HG02588 (cell line): ENCODE measurements at regions not wholly inside any gene's neighbourhood (a gene's known extent, or its start where the extent isn't known, plus 50 kb on each side); places are given as distances from the start of the nearest gene placed in this dataset.

Source experiments
- ATAC-seq: cut with Tn5 transposase; IDR thresholded peaks from one replicate; pipeline ENCODE4 v1.9.1; 2021; ENCODE audit warnings: mild to moderate bottlenecking, moderate library complexity; ENCODE audit not compliant: unreplicated experiment

DNA sequence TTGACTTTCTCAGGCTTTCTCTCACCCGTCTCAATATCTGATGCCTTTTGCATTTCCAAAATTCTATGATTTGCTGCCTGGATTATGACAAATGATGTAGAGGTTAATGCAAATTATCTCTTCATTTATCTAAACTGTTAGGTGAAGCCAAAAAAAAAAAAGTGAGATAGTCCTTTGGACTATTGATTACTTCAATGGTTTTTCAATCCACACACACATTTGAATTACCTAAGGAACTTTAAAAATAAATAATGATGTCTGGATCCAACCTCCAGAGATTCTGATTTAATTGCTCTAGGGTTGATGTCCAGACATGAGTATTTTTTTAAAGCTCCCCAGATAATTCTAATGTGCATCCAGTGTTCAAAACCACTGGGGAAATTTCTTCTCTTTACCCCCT lies 379.4 kb downstream of the SPATA31D1 start:
- no peak for ATAC-seq

DNA sequence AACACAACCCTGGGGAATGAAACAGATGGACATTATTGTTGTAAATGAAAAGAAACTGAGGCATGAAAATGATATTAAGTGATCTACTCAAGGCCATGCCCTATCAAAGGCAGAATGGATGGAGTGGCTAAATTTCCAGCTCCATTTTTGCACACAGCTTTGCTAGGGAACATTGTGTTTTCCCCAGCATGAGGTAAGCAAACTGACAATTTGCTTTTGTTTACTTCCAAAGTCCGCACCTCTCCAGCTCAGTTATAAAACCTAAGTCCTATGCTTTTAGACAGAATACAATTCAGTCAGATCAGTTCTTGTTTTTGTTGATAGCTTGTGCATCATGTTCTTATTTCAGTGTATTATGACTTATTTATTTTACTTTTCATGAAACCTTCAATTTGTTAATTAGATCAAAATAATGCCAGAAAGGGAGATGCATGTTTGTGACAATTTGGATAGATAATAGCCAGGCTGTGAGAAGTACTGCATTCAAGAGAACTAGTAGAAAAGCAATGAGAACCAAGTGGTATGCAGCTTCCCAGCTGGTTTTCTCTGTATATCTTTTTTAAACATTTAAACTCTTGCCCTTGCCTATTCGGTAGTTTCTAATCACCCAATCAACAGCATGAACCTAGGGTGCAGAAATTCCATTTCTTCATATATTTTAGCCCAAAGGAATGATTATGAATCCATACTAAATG lies 380.8 kb downstream of the SPATA31D1 start:
- ATAC-seq: no peak

DNA sequence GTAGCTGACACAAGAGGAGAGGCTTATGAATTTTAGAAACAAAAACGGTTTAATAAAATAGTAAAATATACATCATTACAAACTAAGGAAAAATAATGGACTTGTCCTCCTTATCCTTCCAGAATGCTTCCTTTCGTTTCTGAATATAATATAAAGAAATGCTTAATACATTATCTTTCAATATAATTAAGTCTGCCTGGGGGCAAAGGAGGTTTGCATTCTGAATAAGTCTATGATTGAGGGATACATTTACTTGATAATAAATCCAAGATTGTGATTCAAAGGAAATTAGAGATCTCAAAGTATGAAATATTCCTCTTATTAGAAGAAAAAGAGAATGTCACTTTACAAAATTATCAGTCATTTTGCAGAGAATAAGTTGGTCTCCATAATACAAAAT lies 386.5 kb downstream of the SPATA31D1 start:
- no peak for ATAC-seq

GRCh38 chr9:82376677-82377232 lies 388.2 kb downstream of the SPATA31D1 start:
- ATAC-seq: no peak

- no peak for ATAC-seq
Observed at GRCh38 chr9:82382887-82383616, 394.5 kb downstream of the SPATA31D1 start.

GRCh38 chr9:82385633-82386032 lies 397.1 kb downstream of the SPATA31D1 start:
- ATAC-seq: no peak

DNA sequence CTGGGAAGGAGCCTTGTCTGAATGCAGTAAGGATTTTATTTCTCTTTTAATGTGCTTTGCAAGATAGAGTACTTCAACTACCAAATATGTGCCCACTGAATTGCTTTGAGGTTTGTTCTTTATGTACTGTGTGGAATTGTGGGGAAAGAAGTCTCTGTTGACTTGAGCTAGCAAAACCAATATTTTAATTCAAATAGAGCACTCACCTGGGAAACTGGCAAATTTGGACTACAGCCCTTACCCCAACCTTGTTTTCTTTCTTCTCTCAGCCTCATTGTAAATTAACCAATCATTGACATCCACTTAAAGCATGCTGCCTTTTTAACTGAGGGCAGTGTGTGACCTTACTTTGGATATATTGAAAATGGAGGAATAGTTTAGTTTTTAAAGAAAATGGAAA lies 409.0 kb downstream of the SPATA31D1 start:
- ATAC-seq: no peak

- ATAC-seq: no peak
Observed at GRCh38 chr9:82404196-82404870, 415.8 kb downstream of the SPATA31D1 start.

- ATAC-seq: no peak
Observed at GRCh38 chr9:82404881-82405280, 416.3 kb downstream of the SPATA31D1 start.

DNA sequence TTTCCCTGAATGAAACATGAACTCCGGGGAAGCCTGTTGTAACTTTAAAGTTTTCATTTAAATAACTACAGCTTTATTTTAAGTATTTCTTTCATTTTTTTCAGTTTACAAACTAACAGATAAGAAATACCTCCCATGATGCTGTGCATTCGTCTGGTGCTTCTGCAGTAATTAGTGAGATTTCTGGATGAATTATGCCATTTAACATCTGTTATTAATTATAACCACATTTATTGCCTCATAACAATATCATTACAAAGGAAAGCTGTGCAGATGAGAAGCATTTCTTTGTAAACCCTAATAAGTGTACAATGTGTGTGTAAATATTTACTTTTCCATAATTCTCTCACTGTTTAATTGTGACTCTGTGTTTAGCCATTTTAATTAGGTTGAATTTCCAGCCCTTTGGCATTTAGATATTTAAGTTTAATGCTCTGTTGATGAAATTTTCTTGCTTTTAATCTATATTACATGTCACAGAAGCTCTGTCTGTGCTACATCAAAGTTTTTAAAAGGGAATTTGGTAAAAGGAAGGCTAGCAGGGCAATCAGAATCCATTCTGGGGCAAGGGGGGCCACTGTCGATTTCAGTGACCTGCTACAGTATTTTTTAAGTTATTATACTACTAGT lies 418.0 kb downstream of the SPATA31D1 start:
- no peak for ATAC-seq

- ATAC-seq: peak; percentile 94
Observed at GRCh38 chr9:82410306-82410705, 421.7 kb downstream of the SPATA31D1 start.

DNA sequence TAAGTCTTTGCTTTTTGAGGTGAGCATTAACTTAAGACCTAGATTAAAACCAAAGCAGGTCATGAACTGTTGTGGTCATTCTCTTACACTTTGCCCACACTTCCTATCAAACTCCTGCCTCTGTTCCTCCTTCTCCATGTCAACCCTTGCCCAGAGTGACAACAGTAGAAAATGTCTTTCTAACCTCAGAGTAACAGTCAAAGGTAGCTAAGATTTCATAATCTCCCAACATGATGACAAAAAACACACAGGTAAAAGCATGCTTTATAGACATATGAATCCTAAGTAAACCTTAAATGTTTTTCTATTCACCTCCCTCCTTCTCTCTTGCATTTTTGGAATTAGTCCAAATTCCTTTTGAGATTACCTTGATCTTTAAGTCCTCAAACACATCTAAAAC lies 422.3 kb downstream of the SPATA31D1 start:
- ATAC-seq: peak; percentile 28

DNA sequence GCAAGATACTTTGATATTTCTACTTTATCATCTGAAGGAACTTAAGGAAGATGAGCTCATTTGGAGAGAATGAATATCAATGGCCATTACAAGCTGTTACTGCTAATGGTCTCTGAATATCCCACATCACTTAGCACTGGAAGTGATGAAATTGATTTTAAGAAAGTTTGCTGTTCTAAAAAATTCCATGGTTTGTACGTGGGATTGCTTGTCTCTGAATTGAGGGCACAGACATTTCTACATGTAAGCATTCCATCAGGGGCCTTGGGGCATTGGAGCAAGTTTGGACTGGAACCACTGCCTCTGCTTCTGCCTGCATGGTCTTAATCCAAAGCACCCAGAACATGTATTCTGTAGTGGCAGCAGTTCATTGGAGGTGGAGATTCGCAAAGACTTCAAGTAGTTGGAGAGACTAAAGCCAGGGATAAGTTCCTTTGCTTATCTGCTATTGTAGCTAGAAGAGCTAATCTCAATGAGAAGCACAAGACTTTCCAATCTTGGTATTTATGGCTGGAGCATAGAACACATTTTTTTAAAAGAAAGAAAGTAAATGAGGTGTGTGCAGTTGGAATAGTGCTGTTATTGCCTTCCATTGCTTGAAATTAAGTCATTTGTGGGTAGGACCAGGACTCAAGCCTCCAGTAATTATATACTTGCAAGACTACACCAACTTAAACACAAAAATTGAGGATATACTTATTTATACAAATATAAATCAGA lies 424.2 kb downstream of the SPATA31D1 start:
- ATAC-seq: no peak

- ATAC-seq: no peak
Observed at GRCh38 chr9:82417501-82417900, 428.9 kb downstream of the SPATA31D1 start.

GRCh38 chr9:82418334-82418733 lies 429.8 kb downstream of the SPATA31D1 start:
- ATAC-seq: no peak

GRCh38 chr9:82419696-82420486 lies 431.3 kb downstream of the SPATA31D1 start:
- no peak for ATAC-seq

- no peak for ATAC-seq
Observed at GRCh38 chr9:82421498-82421897, 432.9 kb downstream of the SPATA31D1 start.

DNA sequence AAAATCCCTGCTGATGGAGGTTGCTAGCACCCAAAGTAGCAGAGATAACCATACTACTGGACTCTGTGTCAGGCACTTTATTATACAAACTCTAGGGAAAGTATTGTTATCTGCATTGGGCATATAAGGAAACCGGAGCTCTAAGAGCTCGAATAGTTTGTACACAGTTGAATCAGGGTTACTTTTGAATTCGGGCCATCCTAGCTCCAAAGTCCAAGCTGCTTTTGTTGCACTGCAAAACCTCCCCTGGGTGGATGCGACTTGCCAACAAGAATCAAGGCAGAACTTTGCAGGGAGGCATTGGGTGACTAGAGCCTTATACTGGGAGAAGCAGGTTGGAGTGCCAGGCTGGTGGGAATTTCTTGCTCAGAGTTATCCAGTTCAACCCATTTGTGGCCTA lies 435.1 kb downstream of the SPATA31D1 start:
- ATAC-seq: no peak

GRCh38 chr9:82424599-82425120 lies 436.1 kb downstream of the SPATA31D1 start:
- no peak for ATAC-seq

- ATAC-seq: no peak
Observed at GRCh38 chr9:82431121-82431520, 442.5 kb downstream of the SPATA31D1 start.
